ENCODE measurements at regions not wholly inside any gene's neighbourhood (a gene's known extent, or its start where the extent isn't known, plus 50 kb on each side); places are given as distances from the start of the nearest gene placed in this dataset.

- TF ChIP-seq ZNF622 (IDR thresholded peaks at IDR 0.05), result no peak
- TF ChIP-seq YBX1 (IDR thresholded peaks at IDR 0.05), result no peak
- TF ChIP-seq SUZ12 (IDR thresholded peaks at IDR 0.05; ENCODE audit: unreplicated experiment), result no peak
- no peak for TF ChIP-seq ZNF207 (IDR thresholded peaks at IDR 0.05; ENCODE audit: borderline replicate concordance)
- TF ChIP-seq MYB (IDR thresholded peaks at IDR 0.05; ENCODE audit: borderline replicate concordance, low read depth, low read length), result no peak
- TF ChIP-seq SMAD5 (IDR thresholded peaks at IDR 0.05; ENCODE audit: low read depth), result no peak
- TF ChIP-seq ZNF217 (IDR thresholded peaks at IDR 0.05), result no peak
- no peak for TF ChIP-seq SREBF1 (IDR thresholded peaks at IDR 0.05; ENCODE audit: low read length)
Measured at GRCh38 chr9:28134446-28134976, 561.2 kb upstream of the C9orf72 start (continued).

DNA sequence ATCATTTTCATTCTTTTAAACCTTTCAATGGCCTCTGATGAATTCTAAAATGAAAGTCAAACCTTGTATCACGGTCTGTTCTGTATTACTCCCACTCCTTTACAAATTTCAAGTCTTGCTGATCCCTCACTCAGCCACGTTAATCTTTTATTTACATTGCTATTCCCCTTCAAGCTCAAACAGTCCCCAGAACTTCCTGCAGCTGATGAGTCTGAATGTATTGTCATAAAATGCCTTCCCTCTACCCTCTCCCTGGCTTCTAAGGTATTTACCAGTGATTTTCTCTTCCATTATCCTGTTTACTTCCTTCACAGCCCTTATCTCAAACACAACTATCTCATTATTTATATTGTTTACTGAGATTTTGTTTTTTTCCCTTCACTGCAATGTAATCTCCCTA, 562.3 kb upstream of the C9orf72 start:
- no peak overlapping the region for H3K4me2 ChIP-seq (ENCODE audit: control insufficient read depth, insufficient read depth)
- WGBS (ENCODE audit: insufficient coverage, insufficient replicate concordance, low lambda C conversion rate, missing lambda C conversion rate), result 0% methylated on average over 2 of the region's 2 CpGs
- no peaks in the 10 kb centered on the region for H3K27me3 ChIP-seq (replicated peaks in 1 of 2; ENCODE audit: control insufficient read depth in 2 of 2, insufficient read depth in 2 of 2, low read length in 1 of 2)
- BruUV-seq (replicated peaks), result no TSS peak
- H3K79me2 ChIP-seq (ENCODE audit: control insufficient read depth, insufficient read depth, low read length), result no peaks in the 10 kb centered on the region
- POLR2A ChIA-PET, result no interaction called here
- H3K27ac ChIP-seq (ENCODE audit: control insufficient read depth, insufficient read depth), result no peak overlapping the region
- no peak overlapping the region for H3K9ac ChIP-seq (ENCODE audit: control insufficient read depth, insufficient read depth, low read length)
- intact Hi-C loops (cut with micrococcal nuclease; ENCODE audit: unreplicated experiment) (no loop called here), in situ Hi-C loops (cut with MboI) (no loop called here)
- no peak overlapping the region for H2AFZ ChIP-seq (ENCODE audit: control insufficient read depth, low read depth, low read length)
- no peaks in the 10 kb centered on the region for H3K4me1 ChIP-seq (ENCODE audit: control insufficient read depth, insufficient read depth, low read length)
- DNase-seq (ENCODE audit: low read depth, low spot score) (no peak), FAIRE-seq (no peak), ATAC-seq (no peak)
- RAD21 ChIA-PET (ENCODE audit: unreplicated experiment), result no interaction called here
- H3K4me3 ChIP-seq, result no peak overlapping the region
- no peaks in the 10 kb centered on the region for H3K9me3 ChIP-seq (replicated peaks; ENCODE audit: control insufficient read depth, insufficient read depth, low read length)
- SMC1A ChIA-PET (ENCODE audit: uncharacterized antibody, unreplicated experiment), result no interaction called here
- H3K36me3 ChIP-seq (ENCODE audit: control insufficient read depth in 2 of 2, insufficient read depth in 2 of 2, low read length in 1 of 2), result no peaks in the 10 kb centered on the region
- CTCF ChIA-PET, result no interaction called here
- no peaks in the 10 kb centered on the region for H4K20me1 ChIP-seq (ENCODE audit: control insufficient read depth, insufficient read depth)
- TF ChIP-seq RELA (IDR thresholded peaks at IDR 0.05; ENCODE audit: borderline replicate concordance, partially characterized antibody) (no peak), CHD4 (IDR thresholded peaks at IDR 0.05) (no peak), RCOR1 (conservative IDR thresholded peaks at IDR 0.05; ENCODE audit: low read depth, low read length) (no peak), SKIL (IDR thresholded peaks at IDR 0.05; ENCODE audit: low read depth, poor library complexity, severe bottlenecking) (no peak), ZNF274 (IDR thresholded peaks at IDR 0.05; ENCODE audit: insufficient read depth, insufficient read length) (no peak), SRF (IDR thresholded peaks at IDR 0.05; ENCODE audit: low read depth in 2 of 2, low read length in 2 of 2) (no peak), IRF3 (IDR thresholded peaks at IDR 0.05) (no peak), CREB1 (IDR thresholded peaks at IDR 0.05; ENCODE audit: low read depth) (no peak)
